H1 (cell line): ENCODE measurements at regions not wholly inside any gene's neighbourhood (a gene's known extent, or its start where the extent isn't known, plus 50 kb on each side); places are given as distances from the start of the nearest gene placed in this dataset.

Experiments used
- CTCF ChIA-PET: fragments of 300-600 bp; sonication (Branson Sonifier 250); formaldehyde crosslinking; loops from one replicate; lab custom pipeline; 2021; ENCODE audit not compliant: partially characterized antibody; lab: Charles Lee
- POLR2A ChIA-PET: fragments of 300-600 bp; sonication (Branson Sonifier 250); formaldehyde crosslinking; loops from one replicate; lab custom pipeline; 2021; ENCODE audit warnings: inconsistent platforms; ENCODE audit not compliant: partially characterized antibody; lab: Charles Lee
- DNase-seq, 2 experiments: peaks; one replicate each; pipeline versions ENCODE4 v3.0.0 to v3.0.0-alpha.2; 2010 to 2022; ENCODE audit warnings: low spot score in 2 of 2, low read depth in 1 of 2, mixed read lengths in 1 of 2
- FAIRE-seq: peaks from 2 replicates; lab custom pipeline; 2011; peaks lifted over from hg19 to GRCh38; lab: Jason Lieb, UNC
- H2AFZ ChIP-seq: 2 replicates; pipeline ENCODE4 v1.8.1; 2012; ENCODE audit warnings: low read length, inconsistent platforms
- H2AK5ac ChIP-seq: 2 replicates; pipeline ENCODE4 v1.6.1; 2013; ENCODE audit warnings: low read depth, low read length
- H2BK120ac ChIP-seq: replicated peaks from 2 replicates; pipeline ENCODE3; 2013; ENCODE audit warnings: low read depth, low read length, inconsistent platforms
- H2BK12ac ChIP-seq: 2 replicates; pipeline ENCODE4 v1.6.1; 2013; ENCODE audit warnings: low read depth, low read length
- H2BK15ac ChIP-seq: 2 replicates; pipeline ENCODE4 v1.6.1; 2013; ENCODE audit warnings: low read length
- H2BK20ac ChIP-seq: 2 replicates; pipeline ENCODE4 v1.6.1; 2013; ENCODE audit warnings: low read length
- H2BK5ac ChIP-seq: 2 replicates; pipeline ENCODE4 v1.6.1; 2013; ENCODE audit warnings: low read depth, low read length
- H3K14ac ChIP-seq: 2 replicates; pipeline ENCODE4 v1.6.1; 2013; ENCODE audit warnings: inconsistent platforms; ENCODE audit not compliant: insufficient read length
- H3K18ac ChIP-seq: 2 replicates; pipeline ENCODE4 v1.6.1; 2013; ENCODE audit warnings: low read length; ENCODE audit errors: extremely low read depth
- H3K23ac ChIP-seq: 2 replicates; pipeline ENCODE4 v1.6.1; 2013; ENCODE audit warnings: inconsistent platforms; ENCODE audit not compliant: insufficient read length
- H3K23me2 ChIP-seq: 2 replicates; pipeline ENCODE4 v1.6.1; 2013; ENCODE audit warnings: low read depth, low read length
- H3K27ac ChIP-seq: 2 replicates; pipeline ENCODE4 v1.6.1; 2011; ENCODE audit warnings: low read depth, low read length, inconsistent platforms
- H3K27me3 ChIP-seq, 4 experiments: replicated peaks in 1 of 4; 1 replicate in 1 of 4; 2 replicates in 3 of 4; pipeline versions ENCODE4 v1.6.1 to v1.8.1; 2011 to 2013; ENCODE audit warnings: low read length in 3 of 4, mild to moderate bottlenecking in 3 of 4, inconsistent platforms in 2 of 4, mixed read lengths in 2 of 4, moderate library complexity in 1 of 4; ENCODE audit not compliant: control insufficient read depth in 3 of 4, insufficient read depth in 3 of 4; ENCODE audit errors: extremely low read depth in 1 of 4
- H3K36me3 ChIP-seq, 4 experiments: 2 replicates each; pipeline versions ENCODE4 v1.6.1 to v1.8.1; 2011 to 2013; ENCODE audit warnings: mild to moderate bottlenecking in 4 of 4, low read length in 3 of 4, moderate library complexity in 2 of 4, control low read depth in 1 of 4, inconsistent platforms in 1 of 4; ENCODE audit not compliant: insufficient read depth in 4 of 4, control insufficient read depth in 2 of 4
- H3K4ac ChIP-seq: replicated peaks from 2 replicates; pipeline ENCODE3; 2013; ENCODE audit warnings: low read length, low read depth, mixed read lengths, inconsistent platforms; ENCODE audit not compliant: insufficient read length
- H3K4me1 ChIP-seq, 4 experiments: replicated peaks in 1 of 4; 1 replicate in 1 of 4; 2 replicates in 3 of 4; pipeline versions ENCODE4 v1.6.1 to v1.8.1; 2011 to 2013; ENCODE audit warnings: low read length in 3 of 4, inconsistent platforms in 2 of 4, mixed read lengths in 1 of 4; ENCODE audit not compliant: insufficient read depth in 4 of 4, control insufficient read depth in 3 of 4
- H3K4me2 ChIP-seq, 2 experiments: 2 replicates each; pipeline versions ENCODE4 v1.6.1 to v1.8.1; 2011 to 2013; ENCODE audit warnings: low read depth in 2 of 2, low read length in 2 of 2, control low read depth in 1 of 2, inconsistent platforms in 1 of 2, mild to moderate bottlenecking in 1 of 2; ENCODE audit not compliant: insufficient read depth in 1 of 2
- H3K4me3 ChIP-seq, 4 experiments: fragments of 200-600, 300-600 bp in 1 of 4; sonication (generic), shearing (Covaris generic), sonication (Bioruptor Twin) in 1 of 4; 2 replicates each; pipeline versions ENCODE4 v1.5.1 to v1.8.1; 2011 to 2016; ENCODE audit warnings: low read length in 4 of 4, low read depth in 3 of 4, control low read depth in 2 of 4, inconsistent platforms in 2 of 4, mild to moderate bottlenecking in 2 of 4, mixed read lengths in 1 of 4, moderate library complexity in 1 of 4; ENCODE audit not compliant: insufficient read depth in 2 of 4; ENCODE audit errors: extremely low read depth in 1 of 4
- H3K56ac ChIP-seq: replicated peaks from 2 replicates; pipeline ENCODE3; 2013; ENCODE audit warnings: low read depth, mild to moderate bottlenecking, mixed read lengths, low read length, inconsistent platforms; ENCODE audit not compliant: insufficient read length
- H3K79me1 ChIP-seq: 2 replicates; pipeline ENCODE4 v1.6.1; 2013; ENCODE audit warnings: low read depth, low read length, control low read depth
- H3K79me2 ChIP-seq, 2 experiments: 2 replicates each; pipeline versions ENCODE4 v1.6.1 to v1.8.1; 2012 to 2013; ENCODE audit warnings: low read length in 2 of 2, mild to moderate bottlenecking in 2 of 2, inconsistent platforms in 1 of 2; ENCODE audit not compliant: insufficient read depth in 2 of 2, control insufficient read depth in 1 of 2
- H3K9ac ChIP-seq, 4 experiments: replicated peaks in 1 of 4; 1 replicate in 1 of 4; 2 replicates in 3 of 4; pipeline versions ENCODE4 v1.6.1 to v1.8.1; 2011 to 2013; ENCODE audit warnings: low read depth in 3 of 4, low read length in 3 of 4, control low read depth in 2 of 4, mild to moderate bottlenecking in 2 of 4, moderate library complexity in 2 of 4, inconsistent platforms in 1 of 4; ENCODE audit errors: extremely low read depth in 1 of 4
- H3K9me3 ChIP-seq, 2 experiments: 2 replicates each; pipeline versions ENCODE4 v1.6.1 to v1.8.1; 2012 to 2013; ENCODE audit warnings: mild to moderate bottlenecking in 2 of 2, moderate library complexity in 2 of 2, control low read depth in 1 of 2, inconsistent platforms in 1 of 2, low read depth in 1 of 2, low read length in 1 of 2, mixed read lengths in 1 of 2; ENCODE audit not compliant: insufficient read depth in 2 of 2
- H4K20me1 ChIP-seq, 2 experiments: replicated peaks in 1 of 2; 2 replicates each; pipeline versions ENCODE3 to v1.8.1; 2011 to 2013; ENCODE audit warnings: inconsistent platforms in 2 of 2, low read length in 2 of 2, mild to moderate bottlenecking in 1 of 2; ENCODE audit not compliant: insufficient read depth in 2 of 2, control insufficient read depth in 1 of 2
- H4K5ac ChIP-seq: 2 replicates; pipeline ENCODE4 v1.6.1; 2013; ENCODE audit warnings: low read length, low read depth, mixed read lengths, inconsistent platforms; ENCODE audit not compliant: insufficient read length
- H4K8ac ChIP-seq: 2 replicates; pipeline ENCODE4 v1.8.0; 2013; ENCODE audit warnings: mild to moderate bottlenecking, moderate library complexity, low read length, inconsistent platforms; ENCODE audit not compliant: insufficient read depth; ENCODE audit errors: extremely low read depth
- H4K91ac ChIP-seq: replicated peaks from 2 replicates; pipeline ENCODE3; 2013; ENCODE audit warnings: low read length, mixed read lengths, inconsistent platforms; ENCODE audit not compliant: insufficient read length
- KDM4A ChIP-seq: IDR thresholded peaks from one replicate; pipeline ENCODE4 v1.7.1; 2012; ENCODE audit warnings: low read depth, mild to moderate bottlenecking, moderate library complexity, low read length, inconsistent platforms; ENCODE audit not compliant: severe bottlenecking
- TAF7 ChIP-seq: optimal IDR thresholded peaks from 2 replicates; pipeline ENCODE3; 2011; ENCODE audit warnings: low read depth, mild to moderate bottlenecking, inconsistent platforms, low read length, moderate library complexity, borderline replicate concordance
- WGBS, 2 experiments: shearing (Covaris generic) in 1 of 2; methylation state at CpG; one replicate each; pipeline versions ENCODE4 v1.1.6 to v1.1.7; 2013 to 2015; ENCODE audit warnings: low lambda C conversion rate in 2 of 2, mixed read lengths in 2 of 2, inconsistent platforms in 1 of 2, low coverage in 1 of 2, missing lambda C conversion rate in 1 of 2; ENCODE audit not compliant: insufficient replicate concordance in 2 of 2, insufficient coverage in 1 of 2, insufficient read length in 1 of 2; ENCODE audit errors: extremely low coverage in 1 of 2, missing lambda C conversion rate in 1 of 2; 5-methylcytosine and 5-hydroxymethylcytosine counted together

GRCh38 chr2:129456691-129457090 is 522.8 kb upstream of the RAB6C start:
- Histone ChIP-seq H4K20me1 (no peaks in the 10 kb centered on the region), H3K27me3 (no peaks in the 10 kb centered on the region), H2BK15ac (no peak overlapping the region), H2AK5ac (no peak overlapping the region), H2BK120ac (no peak overlapping the region), H3K36me3 (no peaks in the 10 kb centered on the region), H2BK5ac (no peak overlapping the region), H3K56ac (no peak overlapping the region), H3K23me2 (no peaks in the 10 kb centered on the region), H3K4me2 (no peak overlapping the region), H3K4me3 (no peak overlapping the region), H3K9me3 (no peaks in the 10 kb centered on the region), H3K23ac (no peak overlapping the region), H4K8ac (no peak overlapping the region; the same call in 1 of the 2 replicates), H3K27ac (no peak overlapping the region), H3K18ac (no peak overlapping the region), H3K4ac (no peak overlapping the region), H2AFZ (no peak overlapping the region), H3K79me2 (no peaks in the 10 kb centered on the region), H4K5ac (no peak overlapping the region), H2BK20ac (no peak overlapping the region), H3K79me1 (no peaks in the 10 kb centered on the region), H2BK12ac (no peak overlapping the region), H3K4me1 (no peaks in the 10 kb centered on the region), H3K9ac (no peak overlapping the region), H4K91ac (no peak overlapping the region), H3K14ac (no peak overlapping the region)
- WGBS, 2 experiments: 90% methylated on average over 3 of the region's 3 CpGs; no CpG with 5 or more reads in 1 of the 2 experiments
- no peak for DNase-seq
- TF ChIP-seq TAF7 (no peak), KDM4A (no peak)
- FAIRE-seq: no peak
- ChIA-PET POLR2A (no interaction called here), CTCF (interaction anchor here (1.0 kb wide), 1 partner anchor 23 kb away, joined by 3 read pairs; no protein-coding TSS in a partner anchor)
